Tibial nerve (tissue), 4 donors: ENCODE measurements at regions not wholly inside any gene's neighbourhood (a gene's known extent, or its start where the extent isn't known, plus 50 kb on each side); places are given as distances from the start of the nearest gene placed in this dataset.
"Not testable (repeated sequence)": the region's sequence is repeated elsewhere in the genome, so short reads cannot be mapped to it uniquely, and the experiment has no call there.

ENCODE experiments used
- DNase-seq, 2 donors: peaks; one replicate each; pipeline ENCODE4 v3.0.0-alpha.2; 2019; ENCODE audit warnings: low spot score in 2 of 2
- H3K27ac ChIP-seq, 4 donors: fragments of 200-600 bp; sonication (generic) in 3 of 4; one replicate each; pipeline ENCODE4 v1.5.1; 2017 to 2019; ENCODE audit warnings: mild to moderate bottlenecking in 1 of 4
- H3K27me3 ChIP-seq, 2 donors: fragments of 200-600 bp; sonication (generic) in 1 of 2; one replicate each; pipeline versions ENCODE4 v1.5.1 to v1.6.0; 2017 to 2019
- H3K36me3 ChIP-seq, 3 donors: fragments of 200-600 bp; sonication (generic); one replicate each; pipeline ENCODE4 v1.5.1; 2018 to 2019
- H3K4me1 ChIP-seq, 4 donors: fragments of 200-600 bp; sonication (generic) in 3 of 4; one replicate each; pipeline ENCODE4 v1.5.1; 2017 to 2019
- H3K4me3 ChIP-seq, 4 donors: fragments of 200-600 bp; sonication (generic) in 3 of 4; one replicate each; pipeline ENCODE4 v1.5.1; 2017 to 2019; ENCODE audit warnings: mild to moderate bottlenecking in 1 of 4, moderate library complexity in 1 of 4
- H3K9me3 ChIP-seq, 4 donors: fragments of 200-600 bp; sonication (generic) in 3 of 4; one replicate each; pipeline ENCODE4 v1.5.1; 2017 to 2019
- CTCF ChIP-seq, 5 experiments: fragments of 200-600 bp in 3 of 5; fragments of 450-650 bp in 2 of 5; sonication (generic) in 3 of 5; IDR thresholded peaks; one replicate each; pipeline ENCODE4 v1.5.1; 2016 to 2019; ENCODE audit warnings: antibody characterized with exemption in 5 of 5, mild to moderate bottlenecking in 3 of 5, moderate library complexity in 2 of 5
- EP300 ChIP-seq, 2 donors: sonication (generic); formaldehyde crosslinking; IDR thresholded peaks; one replicate each; pipeline ENCODE4 v1.6.1; 2017; ENCODE audit warnings: antibody characterized with exemption in 2 of 2, mild to moderate bottlenecking in 1 of 2
- POLR2A ChIP-seq, 2 donors: fragments of 450-650 bp; IDR thresholded peaks; one replicate each; pipeline ENCODE4 v1.6.1; 2017; ENCODE audit warnings: antibody characterized with exemption in 2 of 2, mild to moderate bottlenecking in 2 of 2, moderate library complexity in 2 of 2
- WGBS, 2 donors: methylation state at CpG; one replicate each; pipeline ENCODE4 v1.1.5; 2018; 5-methylcytosine and 5-hydroxymethylcytosine counted together

- not testable (repeated sequence) for DNase-seq, H3K27me3 ChIP-seq, H3K4me1 ChIP-seq, H3K4me3 ChIP-seq, H3K27ac ChIP-seq, H3K9me3 ChIP-seq, H3K36me3 ChIP-seq
- 92 to 95% methylated on average over 19 of the region's 19 CpGs for WGBS, 2 donors
These were observed 198.0 kb downstream of the MEIS1 start for GRCh38 chr2:66632882-66633281.

- TF ChIP-seq CTCF (IDR thresholded peaks at IDR 0.05) (no peak), EP300 (IDR thresholded peaks at IDR 0.05) (no peak), POLR2A (IDR thresholded peaks at IDR 0.05) (no peak)
- no peak for DNase-seq
- Histone ChIP-seq H3K27ac (no peak overlapping the region), H3K9me3 (peaks cover 0 to 6% (median 0%) of the 10 kb centered on the region in 4 donors), H3K4me3 (no peak overlapping the region), H3K4me1 (no peaks in the 10 kb centered on the region), H3K36me3 (no peaks in the 10 kb centered on the region), H3K27me3 (no peaks in the 10 kb centered on the region)
- WGBS, 2 donors, result 85 to 92% methylated on average over 3 of the region's 3 CpGs
These were observed 198.7 kb downstream of the MEIS1 start for GRCh38 chr2:66633631-66634030.

DNA sequence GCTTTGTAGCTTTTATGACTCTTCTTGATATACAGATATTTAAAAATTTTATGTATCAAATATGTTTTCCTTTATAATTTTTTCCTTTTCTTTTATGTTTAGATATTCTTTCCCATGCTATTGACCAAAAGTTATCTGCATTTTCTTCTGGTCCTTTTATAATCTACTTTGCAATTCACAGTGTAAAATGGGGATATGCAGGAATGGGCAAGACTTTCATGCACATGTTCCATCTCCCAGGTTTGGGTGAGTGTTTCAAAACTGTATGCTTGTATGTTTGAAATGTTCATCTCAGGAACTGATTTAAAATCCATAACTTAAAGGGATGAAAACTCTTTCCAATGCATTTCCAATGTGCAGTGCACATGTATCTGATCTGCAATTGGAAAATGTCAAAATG lies 199.9 kb downstream of the MEIS1 start:
- Histone ChIP-seq H3K27ac (no peak overlapping the region), H3K4me3 (no peak overlapping the region), H3K27me3 (no peaks in the 10 kb centered on the region), H3K36me3 (no peaks in the 10 kb centered on the region), H3K9me3 (peaks cover 0 to 6% (median 0%) of the 10 kb centered on the region in 4 donors), H3K4me1 (no peaks in the 10 kb centered on the region)
- DNase-seq, result no peak
- TF ChIP-seq POLR2A (IDR thresholded peaks at IDR 0.05) (no peak), CTCF (IDR thresholded peaks at IDR 0.05) (no peak), EP300 (IDR thresholded peaks at IDR 0.05) (no peak)

- no peak for DNase-seq
- Histone ChIP-seq H3K36me3 (no peaks in the 10 kb centered on the region), H3K9me3 (peaks cover 0 to 4% (median 0%) of the 10 kb centered on the region in 4 donors), H3K27me3 (no peaks in the 10 kb centered on the region), H3K27ac (no peak overlapping the region), H3K4me1 (no peaks in the 10 kb centered on the region), H3K4me3 (no peak overlapping the region)
- TF ChIP-seq POLR2A (IDR thresholded peaks at IDR 0.05) (no peak), EP300 (IDR thresholded peaks at IDR 0.05) (no peak), CTCF (IDR thresholded peaks at IDR 0.05) (no peak)
- WGBS, 2 donors, result 89 to 90% methylated on average over 6 of the region's 6 CpGs
These were observed 206.8 kb downstream of the MEIS1 start for GRCh38 chr2:66641685-66642084.

DNA sequence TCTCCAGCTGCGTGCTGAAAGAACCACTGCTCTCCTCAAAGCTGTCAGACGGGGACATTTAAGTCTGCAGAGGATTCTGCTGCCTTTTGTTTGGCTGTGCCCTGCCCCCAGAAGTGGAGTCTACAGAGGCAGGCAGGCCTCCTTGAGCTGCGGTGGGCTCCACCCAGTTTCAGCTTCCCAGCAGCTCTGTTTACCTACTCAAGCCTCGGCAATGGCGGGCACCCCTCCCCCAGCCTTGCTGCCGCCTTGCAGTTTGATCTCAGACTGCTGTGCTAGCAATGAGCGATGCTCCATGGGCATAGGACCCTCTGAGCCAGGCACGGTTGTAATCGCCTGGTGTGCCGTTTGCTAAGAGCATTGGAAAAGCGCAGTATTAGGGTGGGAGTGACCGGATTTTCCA lies 213.2 kb downstream of the MEIS1 start:
- not testable (repeated sequence) for H3K27ac ChIP-seq, H3K4me3 ChIP-seq, H3K36me3 ChIP-seq, H3K4me1 ChIP-seq, H3K27me3 ChIP-seq, DNase-seq, H3K9me3 ChIP-seq
- WGBS, 2 donors, result 64 to 81% methylated on average over 9 to 12 of the region's 12 CpGs

GRCh38 chr2:66649006-66649405 lies 214.1 kb downstream of the MEIS1 start:
- no peak for DNase-seq
- Histone ChIP-seq H3K27me3 (no peaks in the 10 kb centered on the region), H3K36me3 (no peaks in the 10 kb centered on the region), H3K9me3 (peaks cover 0 to 3% (median 0%) of the 10 kb centered on the region in 4 donors), H3K27ac (no peak overlapping the region), H3K4me1 (no peaks in the 10 kb centered on the region), H3K4me3 (no peak overlapping the region)
- 48 to 54% methylated on average over 4 of the region's 4 CpGs for WGBS, 2 donors
- TF ChIP-seq CTCF (IDR thresholded peaks at IDR 0.05), result no peak
- TF ChIP-seq POLR2A (IDR thresholded peaks at IDR 0.05), result no peak
- TF ChIP-seq EP300 (IDR thresholded peaks at IDR 0.05), result no peak
